ENCODE measurements at regions not wholly inside any gene's neighbourhood (a gene's known extent, or its start where the extent isn't known, plus 50 kb on each side); places are given as distances from the start of the nearest gene placed in this dataset.

DNA sequence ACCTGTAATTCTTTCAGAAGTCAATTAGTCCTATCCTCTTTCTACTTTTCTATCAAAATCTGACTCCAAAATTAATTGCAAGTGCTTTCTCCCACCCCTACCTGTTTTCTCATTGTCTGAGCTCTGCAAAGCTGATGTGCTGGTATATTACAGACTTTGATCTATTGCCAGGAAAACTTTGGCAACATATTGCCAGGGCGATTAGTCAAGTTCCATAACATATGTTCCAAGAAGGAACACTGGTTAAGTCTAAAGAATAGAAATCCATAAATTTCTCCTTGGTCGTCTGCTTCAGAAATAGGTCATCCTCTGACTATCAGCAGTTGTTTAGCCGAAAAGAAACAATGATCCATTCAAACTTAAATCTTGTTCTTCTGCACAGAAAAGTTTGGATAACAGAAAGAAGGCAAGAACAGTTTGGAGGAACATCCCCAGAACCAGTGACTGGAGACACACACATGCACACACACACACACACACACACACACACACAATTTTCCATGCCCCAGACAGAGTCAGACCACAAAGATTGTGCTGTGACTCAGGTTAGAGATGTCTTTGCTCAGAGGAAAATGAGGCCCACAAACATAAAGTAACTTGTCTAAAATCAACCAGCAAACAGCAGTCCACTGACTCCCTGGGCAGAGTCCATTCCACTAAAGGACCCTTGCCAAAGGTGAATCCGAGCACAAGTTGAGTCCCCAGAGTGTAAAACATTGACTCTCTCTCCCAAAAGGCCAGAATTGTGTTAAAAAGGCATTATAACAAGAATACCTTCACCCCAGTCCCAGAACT is 202.1 kb downstream of the DEPDC1B start:
- H3K4me1 ChIP-seq (ENCODE audit: control insufficient read depth, extremely low read depth, insufficient read depth, low read length): no peaks in the 10 kb centered on the region
- H3K27me3 ChIP-seq (ENCODE audit: control insufficient read depth in 2 of 2, insufficient read depth in 2 of 2, low read length in 2 of 2): no peaks in the 10 kb centered on the region
- H3K9me3 ChIP-seq (replicated peaks; ENCODE audit: control insufficient read depth, insufficient read depth, low read length): no peaks in the 10 kb centered on the region
- intact Hi-C loops (cut with micrococcal nuclease) (no loop called here), dilution Hi-C loops (cut with MboI; ENCODE audit: extremely low pct_ligation_motif_present, low sequenced_read_pairs) (no loop called here)
- no peak overlapping the region for H3K4me3 ChIP-seq (replicated peaks in 1 of 3; ENCODE audit: insufficient read depth in 1 of 3, low read depth in 1 of 3, low read length in 3 of 3)
- no peak for FAIRE-seq
- no peaks in the 10 kb centered on the region for H3K36me3 ChIP-seq (ENCODE audit: control insufficient read depth in 2 of 2, extremely low read depth in 1 of 2, insufficient read depth in 2 of 2, low read length in 2 of 2)
- no peaks in the 10 kb centered on the region for H4K20me1 ChIP-seq (replicated peaks; ENCODE audit: control insufficient read depth, extremely low read depth, insufficient read depth, low read length)
- POLR2A ChIA-PET: no interaction called here
- H3K27ac ChIP-seq (ENCODE audit: insufficient read depth, low read depth, low read length): no peak overlapping the region
- H3K9ac ChIP-seq (replicated peaks; ENCODE audit: extremely low read depth, insufficient read depth, low read length): no peak overlapping the region
- H3K9me1 ChIP-seq (replicated peaks; ENCODE audit: control insufficient read depth, extremely low read depth, insufficient read depth, low read length): no peaks in the 10 kb centered on the region
- no peak for TF ChIP-seq FOS (IDR thresholded peaks at IDR 0.05; ENCODE audit: borderline replicate concordance, insufficient read depth, low read length)
- no peak for DNase-seq (ENCODE audit: low read depth, low spot score)
- no peaks in the 10 kb centered on the region for H3K79me2 ChIP-seq (ENCODE audit: control insufficient read depth, insufficient read depth, low read length)
- no peak overlapping the region for H3K4me2 ChIP-seq (ENCODE audit: insufficient read depth, low read length)
- H2AFZ ChIP-seq (ENCODE audit: low read depth, low read length): no peak overlapping the region
- CTCF ChIA-PET: no interaction called here
- BruUV-seq (replicated peaks): no TSS peak

DNA sequence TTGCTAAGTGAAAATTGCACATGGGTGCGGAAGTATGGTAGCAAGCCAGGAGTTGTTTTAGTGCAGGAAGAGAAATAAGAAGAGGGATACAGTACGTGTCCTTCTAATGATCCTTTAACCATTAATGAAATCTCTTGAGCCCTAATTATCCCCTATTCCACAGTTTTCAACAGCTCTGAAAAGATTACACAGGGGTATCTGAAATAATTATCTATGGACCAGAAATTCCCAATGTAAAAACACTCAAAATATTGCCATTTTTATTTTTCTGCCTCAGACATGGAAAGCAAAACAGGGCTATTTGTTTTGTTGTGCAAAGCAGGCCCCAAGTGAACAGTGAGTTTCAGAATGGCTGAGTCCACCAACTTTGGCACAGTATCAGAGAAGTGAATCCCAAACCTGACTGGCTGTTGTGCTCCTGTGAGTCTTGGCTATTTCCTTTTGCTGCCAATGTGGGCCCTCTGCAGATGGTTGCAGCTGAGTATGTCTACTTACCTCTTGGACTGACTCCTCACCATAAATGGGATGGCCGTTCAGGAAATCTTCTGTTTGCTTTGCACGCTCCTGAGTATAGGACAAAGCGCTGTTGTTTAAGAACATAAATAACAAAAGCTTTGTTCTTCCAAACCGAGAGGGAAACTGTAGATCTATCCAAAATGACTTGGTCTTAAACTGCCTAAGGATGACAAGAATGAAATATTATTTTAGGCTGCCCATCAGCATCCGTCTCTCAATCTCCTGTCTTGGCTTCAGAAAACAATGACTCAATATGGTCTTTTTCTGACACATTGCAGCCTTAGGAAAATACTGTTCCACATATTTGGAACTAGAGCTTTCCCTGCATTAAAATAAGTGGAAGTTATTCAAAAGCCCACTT is 204.1 kb downstream of the DEPDC1B start:
- no TSS peak for BruUV-seq (replicated peaks)
- Histone ChIP-seq H4K20me1 (replicated peaks; ENCODE audit: control insufficient read depth, extremely low read depth, insufficient read depth, low read length) (no peaks in the 10 kb centered on the region), H3K4me3 (replicated peaks in 1 of 3; ENCODE audit: insufficient read depth in 1 of 3, low read depth in 1 of 3, low read length in 3 of 3) (no peak overlapping the region), H3K79me2 (ENCODE audit: control insufficient read depth, insufficient read depth, low read length) (no peaks in the 10 kb centered on the region), H3K36me3 (ENCODE audit: control insufficient read depth in 2 of 2, extremely low read depth in 1 of 2, insufficient read depth in 2 of 2, low read length in 2 of 2) (no peaks in the 10 kb centered on the region), H3K9me1 (replicated peaks; ENCODE audit: control insufficient read depth, extremely low read depth, insufficient read depth, low read length) (no peaks in the 10 kb centered on the region), H3K27ac (ENCODE audit: insufficient read depth, low read depth, low read length) (no peak overlapping the region), H2AFZ (ENCODE audit: low read depth, low read length) (peak overlapping the region; percentile 56), H3K4me1 (ENCODE audit: control insufficient read depth, extremely low read depth, insufficient read depth, low read length) (no peaks in the 10 kb centered on the region), H3K4me2 (ENCODE audit: insufficient read depth, low read length) (no peak overlapping the region), H3K9me3 (replicated peaks; ENCODE audit: control insufficient read depth, insufficient read depth, low read length) (no peaks in the 10 kb centered on the region), H3K9ac (replicated peaks; ENCODE audit: extremely low read depth, insufficient read depth, low read length) (no peak overlapping the region), H3K27me3 (ENCODE audit: control insufficient read depth in 2 of 2, insufficient read depth in 2 of 2, low read length in 2 of 2) (no peaks in the 10 kb centered on the region)
- intact Hi-C loops (cut with micrococcal nuclease): no loop called here
- DNase-seq (ENCODE audit: low read depth, low spot score): no peak
- ChIA-PET CTCF (no interaction called here), POLR2A (no interaction called here)
- TF ChIP-seq FOS (IDR thresholded peaks at IDR 0.05; ENCODE audit: borderline replicate concordance, insufficient read depth, low read length) (no peak), POLR2AphosphoS5 (IDR thresholded peaks at IDR 0.05; ENCODE audit: insufficient read depth, low read depth, low read length) (no peak), JUN (IDR thresholded peaks at IDR 0.05; ENCODE audit: borderline replicate concordance, insufficient read depth, insufficient read length, low read depth) (no peak), POLR2A (IDR thresholded peaks at IDR 0.05; ENCODE audit: low read depth, low read length) (no peak), GATA2 (IDR thresholded peaks at IDR 0.05; ENCODE audit: insufficient read depth, insufficient read length, low read depth, low read length) (no peak)
- dilution Hi-C loops (cut with MboI; ENCODE audit: extremely low pct_ligation_motif_present, low sequenced_read_pairs): no loop called here
- FAIRE-seq: no peak

All from endothelial cell of umbilical vein (primary cell).